Smooth muscle cell (in vitro differentiated cells): ENCODE measurements at regions not wholly inside any gene's neighbourhood (a gene's known extent, or its start where the extent isn't known, plus 50 kb on each side); places are given as distances from the start of the nearest gene placed in this dataset.

Source experiments
- DNase-seq: peaks from one replicate; lab custom pipeline; 2025; ENCODE audit not compliant: unreplicated experiment; lab: John Stamatoyannopoulos, UW
- H2AFZ ChIP-seq: fragments of 200-600 bp; sonication (generic); 2 replicates; pipeline ENCODE4 v1.6.0; 2016; ENCODE audit warnings: antibody characterized with exemption, low read depth, mild to moderate bottlenecking
- H3F3A ChIP-seq: fragments of 200-600 bp; sonication (generic); 2 replicates; pipeline ENCODE4 v1.6.0; 2017; ENCODE audit warnings: antibody characterized with exemption, low read depth
- H3K27ac ChIP-seq: fragments of 200-600 bp; sonication (generic); 2 replicates; pipeline ENCODE4 v1.5.1; 2016; ENCODE audit warnings: low read depth, mild to moderate bottlenecking
- H3K27me3 ChIP-seq: fragments of 200-600 bp; sonication (generic); 2 replicates; pipeline ENCODE4 v1.6.1; 2016; ENCODE audit warnings: low read depth, mild to moderate bottlenecking
- H3K36me3 ChIP-seq: fragments of 200-600 bp; sonication (generic); 2 replicates; pipeline ENCODE4 v1.5.1; 2016; ENCODE audit warnings: low read depth
- H3K4me1 ChIP-seq: fragments of 200-600 bp; sonication (generic); 2 replicates; pipeline ENCODE4 v1.5.1; 2016; ENCODE audit warnings: low read depth
- H3K4me2 ChIP-seq: fragments of 200-600 bp; sonication (generic); 2 replicates; pipeline ENCODE4 v1.6.0; 2016; ENCODE audit warnings: mild to moderate bottlenecking
- H3K4me3 ChIP-seq: fragments of 200-600 bp; sonication (generic); 2 replicates; pipeline ENCODE4 v1.5.1; 2016; ENCODE audit warnings: mild to moderate bottlenecking
- H3K79me2 ChIP-seq: fragments of 200-600 bp; sonication (generic); 2 replicates; pipeline ENCODE4 v1.6.0; 2016; ENCODE audit warnings: low read depth, mild to moderate bottlenecking
- H3K9ac ChIP-seq: fragments of 200-600 bp; sonication (generic); 2 replicates; pipeline ENCODE4 v1.6.0; 2016; ENCODE audit warnings: low read depth
- H3K9me3 ChIP-seq: fragments of 200-600 bp; sonication (generic); replicated peaks from 2 replicates; pipeline ENCODE4 v1.5.1; 2016; ENCODE audit warnings: low read depth
- H4K20me1 ChIP-seq: fragments of 200-600 bp; sonication (generic); 2 replicates; pipeline ENCODE4 v1.6.0; 2016; ENCODE audit warnings: low read depth
- WGBS: methylation state at CpG from one replicate; pipeline ENCODE4 v1.1.7; 2016; ENCODE audit warnings: low lambda C conversion rate; 5-methylcytosine and 5-hydroxymethylcytosine counted together
- TF ChIP-seq, protein P1 (sequence below): fragments of 200-600 bp; sonication (generic); IDR thresholded peaks from 2 replicates; pipeline ENCODE4 v1.5.1; 2017; ENCODE audit warnings: borderline replicate concordance, mild to moderate bottlenecking, antibody characterized with exemption; ENCODE audit not compliant: insufficient read depth, poor library complexity, severe bottlenecking

DNA sequence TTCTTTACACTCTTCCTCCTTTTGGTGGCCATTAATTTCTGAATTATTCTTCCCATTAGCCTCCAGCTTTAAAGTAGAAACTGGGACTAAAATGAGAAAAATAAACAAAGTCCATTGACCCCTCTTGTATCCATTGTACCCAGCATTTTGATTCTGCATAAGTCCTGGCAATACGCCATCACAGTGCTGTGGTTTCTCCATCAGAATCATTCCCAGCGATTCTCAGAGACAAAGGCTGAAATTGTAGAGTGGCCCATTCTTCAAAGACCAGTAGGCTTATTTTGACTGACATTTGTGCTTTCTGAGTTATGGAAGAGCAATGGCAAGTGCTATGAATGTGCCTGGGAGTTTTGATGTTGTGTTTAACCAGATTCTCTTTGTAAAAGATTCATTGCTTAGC, 199.3 kb upstream of the GALNT5 start:
- Histone ChIP-seq H3K79me2 (no peaks in the 10 kb centered on the region), H2AFZ (no peak overlapping the region), H3F3A (no peaks in the 10 kb centered on the region), H3K4me2 (no peak overlapping the region), H3K27ac (no peak overlapping the region), H3K9ac (no peak overlapping the region), H3K27me3 (no peaks in the 10 kb centered on the region), H4K20me1 (no peaks in the 10 kb centered on the region), H3K9me3 (no peaks in the 10 kb centered on the region), H3K4me1 (no peaks in the 10 kb centered on the region), H3K4me3 (no peak overlapping the region), H3K36me3 (no peaks in the 10 kb centered on the region)
- no peak for DNase-seq
- TF ChIP-seq, protein P1, sequence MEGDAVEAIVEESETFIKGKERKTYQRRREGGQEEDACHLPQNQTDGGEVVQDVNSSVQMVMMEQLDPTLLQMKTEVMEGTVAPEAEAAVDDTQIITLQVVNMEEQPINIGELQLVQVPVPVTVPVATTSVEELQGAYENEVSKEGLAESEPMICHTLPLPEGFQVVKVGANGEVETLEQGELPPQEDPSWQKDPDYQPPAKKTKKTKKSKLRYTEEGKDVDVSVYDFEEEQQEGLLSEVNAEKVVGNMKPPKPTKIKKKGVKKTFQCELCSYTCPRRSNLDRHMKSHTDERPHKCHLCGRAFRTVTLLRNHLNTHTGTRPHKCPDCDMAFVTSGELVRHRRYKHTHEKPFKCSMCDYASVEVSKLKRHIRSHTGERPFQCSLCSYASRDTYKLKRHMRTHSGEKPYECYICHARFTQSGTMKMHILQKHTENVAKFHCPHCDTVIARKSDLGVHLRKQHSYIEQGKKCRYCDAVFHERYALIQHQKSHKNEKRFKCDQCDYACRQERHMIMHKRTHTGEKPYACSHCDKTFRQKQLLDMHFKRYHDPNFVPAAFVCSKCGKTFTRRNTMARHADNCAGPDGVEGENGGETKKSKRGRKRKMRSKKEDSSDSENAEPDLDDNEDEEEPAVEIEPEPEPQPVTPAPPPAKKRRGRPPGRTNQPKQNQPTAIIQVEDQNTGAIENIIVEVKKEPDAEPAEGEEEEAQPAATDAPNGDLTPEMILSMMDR = no peak
- WGBS = 97% methylated on average over 2 of the region's 2 CpGs

DNA sequence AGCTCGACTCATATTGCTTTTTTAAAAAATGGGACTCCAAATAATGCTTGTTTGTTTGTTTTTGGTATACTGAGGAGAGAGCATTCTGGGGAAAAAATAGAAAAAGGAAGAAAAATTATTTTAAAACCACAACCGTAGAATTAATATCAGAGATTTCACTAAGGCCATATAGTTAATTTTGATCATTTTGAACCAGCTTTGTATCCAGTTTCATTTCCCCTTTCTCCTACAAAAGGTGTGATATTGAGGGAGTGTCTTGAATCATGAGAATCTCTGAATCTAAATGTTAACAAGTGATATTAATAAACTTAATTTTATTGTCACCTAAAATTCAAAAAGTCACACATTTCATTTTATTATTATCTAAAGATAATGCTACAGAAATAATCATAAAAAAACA, 198.5 kb upstream of the GALNT5 start:
- Histone ChIP-seq H4K20me1 (no peaks in the 10 kb centered on the region), H3K27me3 (no peaks in the 10 kb centered on the region), H3K4me2 (no peak overlapping the region), H3K4me1 (no peaks in the 10 kb centered on the region), H3K9me3 (no peaks in the 10 kb centered on the region), H3K36me3 (no peaks in the 10 kb centered on the region), H3K27ac (no peak overlapping the region), H3K4me3 (no peak overlapping the region), H3F3A (no peaks in the 10 kb centered on the region), H3K79me2 (no peaks in the 10 kb centered on the region), H2AFZ (no peak overlapping the region), H3K9ac (no peak overlapping the region)
- TF ChIP-seq, protein P1 = no peak
- DNase-seq = no peak
- WGBS = 90% methylated on average over 2 of the region's 2 CpGs

DNA sequence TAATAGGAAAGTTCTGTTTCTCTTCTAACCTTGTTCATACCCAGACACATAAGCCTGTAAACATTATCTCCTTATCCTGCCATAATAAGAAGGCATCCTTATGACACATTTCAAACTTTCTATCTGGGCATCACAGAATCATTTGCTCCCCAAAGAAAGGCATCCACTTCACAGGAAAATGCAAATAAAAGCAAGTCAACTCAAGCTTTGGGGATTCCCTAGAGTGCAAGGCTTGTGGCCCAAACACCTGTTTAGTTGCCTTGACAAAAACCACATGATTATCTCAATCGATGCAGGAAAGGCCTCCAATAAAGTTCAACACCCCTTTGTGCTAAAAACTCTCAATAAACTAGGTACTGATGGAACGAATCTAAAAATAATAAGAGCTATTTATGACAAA, 195.7 kb upstream of the GALNT5 start:
- Histone ChIP-seq H3K27ac (no peak overlapping the region), H3K4me2 (no peak overlapping the region), H4K20me1 (no peaks in the 10 kb centered on the region), H3K9ac (no peak overlapping the region), H3K4me3 (no peak overlapping the region), H3K4me1 (no peaks in the 10 kb centered on the region), H3K36me3 (no peaks in the 10 kb centered on the region), H2AFZ (no peak overlapping the region), H3F3A (no peaks in the 10 kb centered on the region), H3K27me3 (no peaks in the 10 kb centered on the region), H3K79me2 (no peaks in the 10 kb centered on the region), H3K9me3 (no peaks in the 10 kb centered on the region)
- TF ChIP-seq, protein P1 = no peak
- WGBS = 70% methylated on average over 2 of the region's 2 CpGs
- no peak for DNase-seq

DNA sequence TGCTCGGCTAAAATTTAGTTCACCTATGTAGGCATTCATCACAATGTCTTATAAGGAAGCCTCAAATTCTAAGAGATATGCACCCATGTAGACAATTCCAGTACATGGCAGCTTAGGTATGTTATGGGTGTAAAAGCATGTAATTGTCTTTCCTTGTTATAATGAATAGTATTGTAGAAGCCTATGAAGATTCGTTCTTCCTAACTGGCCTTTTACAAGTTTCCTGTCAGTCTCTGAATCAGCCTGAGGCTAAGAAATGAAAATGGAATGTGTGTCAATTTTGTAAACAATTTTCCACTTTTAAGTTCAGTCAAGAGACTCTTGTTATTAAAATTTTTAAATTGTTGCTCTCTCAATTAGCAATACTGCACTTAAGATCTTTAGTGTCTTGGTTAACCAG, 189.9 kb upstream of the GALNT5 start:
- no peaks in the 10 kb centered on the region for H3K27me3 ChIP-seq
- no peaks in the 10 kb centered on the region for H4K20me1 ChIP-seq
- no peak overlapping the region for H2AFZ ChIP-seq
- H3F3A ChIP-seq = no peaks in the 10 kb centered on the region
- no peaks in the 10 kb centered on the region for H3K79me2 ChIP-seq
- no peak overlapping the region for H3K4me2 ChIP-seq
- H3K36me3 ChIP-seq = no peaks in the 10 kb centered on the region
- 76% methylated on average over 2 of the region's 2 CpGs for WGBS
- H3K27ac ChIP-seq = no peak overlapping the region
- no peaks in the 10 kb centered on the region for H3K4me1 ChIP-seq
- H3K9ac ChIP-seq = no peak overlapping the region
- no peaks in the 10 kb centered on the region for H3K9me3 ChIP-seq
- TF ChIP-seq, protein P1 = no peak
- DNase-seq = no peak
- H3K4me3 ChIP-seq = no peak overlapping the region
